ENCODE measurements at regions not wholly inside any gene's neighbourhood (a gene's known extent, or its start where the extent isn't known, plus 50 kb on each side); places are given as distances from the start of the nearest gene placed in this dataset.

- no peak for TF ChIP-seq CTCF (IDR thresholded peaks at IDR 0.05; ENCODE audit: control extremely low read depth in 1 of 3, insufficient read depth in 1 of 3, low read depth in 1 of 3, low read length in 3 of 3)
- no peak for TF ChIP-seq KDM4A (IDR thresholded peaks at IDR 0.05; ENCODE audit: low read depth, low read length, severe bottlenecking)
- TF ChIP-seq TAF7 (optimal IDR thresholded peaks at IDR 0.05; ENCODE audit: borderline replicate concordance, low read depth, low read length): no peak
- TF ChIP-seq CTBP2 (IDR thresholded peaks at IDR 0.05; ENCODE audit: borderline replicate concordance, insufficient read depth, insufficient read length, low read length): no peak
- TF ChIP-seq ATF3 (IDR thresholded peaks at IDR 0.05; ENCODE audit: insufficient read depth, low read depth, low read length): no peak
- no peak for TF ChIP-seq CHD1 (IDR thresholded peaks at IDR 0.05; ENCODE audit: low read depth, low read length)
- no peak for TF ChIP-seq HDAC2 (IDR thresholded peaks at IDR 0.05; ENCODE audit: borderline replicate concordance in 1 of 2, low read depth in 2 of 2, low read length in 2 of 2)
- no peak for TF ChIP-seq SP2 (IDR thresholded peaks at IDR 0.05; ENCODE audit: low read length)
These were observed 131.1 kb upstream of the CNTLN start (continued) for GRCh38 chr9:17003576-17004240.

Data from H1 (cell line).